ENCODE measurements at regions not wholly inside any gene's neighbourhood (a gene's known extent, or its start where the extent isn't known, plus 50 kb on each side); places are given as distances from the start of the nearest gene placed in this dataset.

- no peak for ATAC-seq (ENCODE audit: insufficient number of reproducible peaks, low FRiP score, low read depth)
- no peaks in the 10 kb centered on the region for H3K36me3 ChIP-seq
- H3K27ac ChIP-seq = peak overlapping the region in 1 of 2 donors; percentile 40
- H3K27me3 ChIP-seq (replicated peaks; ENCODE audit: insufficient read depth) = no peaks in the 10 kb centered on the region
- H3K4me3 ChIP-seq = no peak overlapping the region
- H3K4me1 ChIP-seq (ENCODE audit: control insufficient read depth in 1 of 2, low read depth in 2 of 2) = peaks cover 18 to 60% of the 10 kb centered on the region in 2 donors
- TF ChIP-seq CTCF (IDR thresholded peaks at IDR 0.05) = no peak
- no peaks in the 10 kb centered on the region for H3K9me3 ChIP-seq
- DNase-seq (ENCODE audit: low spot score) = no peak
Observed at GRCh38 chr3:104553121-104553520, 813.6 kb upstream of the ALCAM start.

GRCh38 chr3:104554425-104554824 lies 812.3 kb upstream of the ALCAM start:
- Histone ChIP-seq H3K27ac (no peak overlapping the region), H3K36me3 (no peaks in the 10 kb centered on the region), H3K27me3 (replicated peaks; ENCODE audit: insufficient read depth) (no peaks in the 10 kb centered on the region), H3K9me3 (no peaks in the 10 kb centered on the region), H3K4me3 (no peak overlapping the region), H3K4me1 (ENCODE audit: control insufficient read depth in 1 of 2, low read depth in 2 of 2) (peaks cover 9 to 47% of the 10 kb centered on the region in 2 donors)
- DNase-seq (ENCODE audit: low spot score) = no peak
- TF ChIP-seq CTCF (IDR thresholded peaks at IDR 0.05) = no peak
- no peak for ATAC-seq (ENCODE audit: insufficient number of reproducible peaks, low FRiP score, low read depth)

GRCh38 chr3:104555728-104556127 lies 811.0 kb upstream of the ALCAM start:
- no peak for TF ChIP-seq CTCF (IDR thresholded peaks at IDR 0.05)
- Histone ChIP-seq H3K4me1 (ENCODE audit: control insufficient read depth in 1 of 2, low read depth in 2 of 2) (peaks cover 4 to 37% of the 10 kb centered on the region in 2 donors), H3K4me3 (no peak overlapping the region), H3K36me3 (no peaks in the 10 kb centered on the region), H3K27me3 (replicated peaks; ENCODE audit: insufficient read depth) (no peaks in the 10 kb centered on the region), H3K9me3 (no peaks in the 10 kb centered on the region), H3K27ac (peak overlapping the region; percentile 62 to 73)
- no peak for ATAC-seq (ENCODE audit: insufficient number of reproducible peaks, low FRiP score, low read depth)
- DNase-seq (ENCODE audit: low spot score) = no peak

- no peak for TF ChIP-seq CTCF (IDR thresholded peaks at IDR 0.05)
- Histone ChIP-seq H3K4me3 (peak overlapping the region; percentile 35), H3K27ac (peak overlapping the region; percentile 62 to 73), H3K9me3 (no peaks in the 10 kb centered on the region), H3K4me1 (ENCODE audit: control insufficient read depth in 1 of 2, low read depth in 2 of 2) (peaks cover 4 to 32% of the 10 kb centered on the region in 2 donors), H3K36me3 (no peaks in the 10 kb centered on the region), H3K27me3 (replicated peaks; ENCODE audit: insufficient read depth) (no peaks in the 10 kb centered on the region)
- ATAC-seq (ENCODE audit: insufficient number of reproducible peaks, low FRiP score, low read depth) (peak; percentile 89), DNase-seq (ENCODE audit: low spot score) (no peak)
Observed at GRCh38 chr3:104556372-104557078, 810.2 kb upstream of the ALCAM start.

GRCh38 chr3:104561324-104561723 lies 805.4 kb upstream of the ALCAM start:
- ATAC-seq (ENCODE audit: insufficient number of reproducible peaks, low FRiP score, low read depth) = no peak
- no peaks in the 10 kb centered on the region for H3K36me3 ChIP-seq

More at GRCh38 chr3:104561324-104561723, 805.4 kb upstream of the ALCAM start:
- no peaks in the 10 kb centered on the region for H3K27me3 ChIP-seq (replicated peaks; ENCODE audit: insufficient read depth)
- no peak for DNase-seq (ENCODE audit: low spot score)
- H3K4me3 ChIP-seq = no peak overlapping the region
- H3K4me1 ChIP-seq (ENCODE audit: control insufficient read depth in 1 of 2, low read depth in 2 of 2) = peaks cover 4 to 11% of the 10 kb centered on the region in 2 donors
- H3K27ac ChIP-seq = no peak overlapping the region
- TF ChIP-seq CTCF (IDR thresholded peaks at IDR 0.05) = no peak
- no peaks in the 10 kb centered on the region for H3K9me3 ChIP-seq

All from thoracic aorta (tissue), 2 donors.